Parathyroid adenoma (tissue), 2 donors: ENCODE measurements at regions not wholly inside any gene's neighbourhood (a gene's known extent, or its start where the extent isn't known, plus 50 kb on each side); places are given as distances from the start of the nearest gene placed in this dataset.

Source experiments
- H2AFZ ChIP-seq: fragments of 300-600 bp; sonication (generic); one replicate; pipeline ENCODE4 v1.7.0; 2017; ENCODE audit warnings: antibody characterized with exemption, mild to moderate bottlenecking
- H3K27ac ChIP-seq: fragments of 300-600 bp; sonication (generic); one replicate; pipeline ENCODE4 v1.7.0; 2017
- H3K27me3 ChIP-seq: fragments of 300-600 bp; sonication (generic); one replicate; pipeline ENCODE4 v1.7.0; 2017; ENCODE audit warnings: low read length; ENCODE audit not compliant: control insufficient read depth, insufficient read depth
- H3K36me3 ChIP-seq: fragments of 300-600 bp; sonication (generic); one replicate; pipeline ENCODE4 v1.7.0; 2017; ENCODE audit warnings: low read length; ENCODE audit not compliant: control insufficient read depth, insufficient read depth
- H3K4me1 ChIP-seq: fragments of 300-600 bp; sonication (generic); one replicate; pipeline ENCODE4 v1.7.0; 2017; ENCODE audit warnings: control low read depth
- H3K4me2 ChIP-seq: fragments of 300-600 bp; sonication (generic); one replicate; pipeline ENCODE4 v1.7.0; 2017; ENCODE audit warnings: low read length
- H3K4me3 ChIP-seq: fragments of 300-600 bp; sonication (generic); one replicate; pipeline ENCODE4 v1.7.0; 2017; ENCODE audit warnings: low read depth, low read length
- H3K79me2 ChIP-seq: fragments of 300-600 bp; sonication (generic); one replicate; pipeline ENCODE4 v1.7.0; 2017; ENCODE audit warnings: control low read depth
- H3K9ac ChIP-seq: fragments of 300-600 bp; sonication (generic); one replicate; pipeline ENCODE4 v1.7.0; 2017; ENCODE audit warnings: mild to moderate bottlenecking
- H3K9me3 ChIP-seq: fragments of 300-600 bp; sonication (generic); one replicate; pipeline ENCODE4 v1.7.0; 2017; ENCODE audit warnings: low read length; ENCODE audit not compliant: control insufficient read depth
- TF ChIP-seq, protein P1 (sequence below): fragments of 300-600 bp; sonication (generic); IDR thresholded peaks from one replicate; pipeline ENCODE4 v1.7.0; 2017; ENCODE audit warnings: antibody characterized with exemption, mild to moderate bottlenecking
- donor health status: primary hyperparathyroidism.

DNA sequence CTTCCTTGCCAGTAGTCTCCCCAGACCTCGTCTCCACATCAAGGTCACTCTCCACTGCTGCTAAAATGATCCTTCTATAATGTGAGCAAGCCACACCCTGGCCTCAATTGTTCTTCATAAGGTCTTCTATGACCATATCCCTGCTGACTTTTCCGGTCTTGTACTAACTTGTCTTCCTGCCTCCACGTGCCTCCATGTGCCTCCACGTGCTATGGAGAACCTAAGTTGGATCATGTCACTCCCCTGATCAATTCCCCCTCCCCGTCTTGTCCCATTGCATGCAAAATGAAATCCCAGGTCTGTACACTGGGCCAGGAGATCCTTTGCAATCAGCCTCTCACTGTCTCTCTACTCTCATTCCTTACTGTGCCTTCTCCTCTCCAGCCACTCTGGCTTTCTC lies 110.6 kb downstream of the TTC8 start:
- Histone ChIP-seq H3K27me3 (no peaks in the 10 kb centered on the region), H3K9me3 (no peaks in the 10 kb centered on the region), H3K4me1 (no peaks in the 10 kb centered on the region), H3K79me2 (no peaks in the 10 kb centered on the region), H3K9ac (no peak overlapping the region), H3K4me3 (no peak overlapping the region), H3K4me2 (no peak overlapping the region), H3K36me3 (no peaks in the 10 kb centered on the region), H3K27ac (no peak overlapping the region), H2AFZ (no peak overlapping the region)
- TF ChIP-seq, protein P1, sequence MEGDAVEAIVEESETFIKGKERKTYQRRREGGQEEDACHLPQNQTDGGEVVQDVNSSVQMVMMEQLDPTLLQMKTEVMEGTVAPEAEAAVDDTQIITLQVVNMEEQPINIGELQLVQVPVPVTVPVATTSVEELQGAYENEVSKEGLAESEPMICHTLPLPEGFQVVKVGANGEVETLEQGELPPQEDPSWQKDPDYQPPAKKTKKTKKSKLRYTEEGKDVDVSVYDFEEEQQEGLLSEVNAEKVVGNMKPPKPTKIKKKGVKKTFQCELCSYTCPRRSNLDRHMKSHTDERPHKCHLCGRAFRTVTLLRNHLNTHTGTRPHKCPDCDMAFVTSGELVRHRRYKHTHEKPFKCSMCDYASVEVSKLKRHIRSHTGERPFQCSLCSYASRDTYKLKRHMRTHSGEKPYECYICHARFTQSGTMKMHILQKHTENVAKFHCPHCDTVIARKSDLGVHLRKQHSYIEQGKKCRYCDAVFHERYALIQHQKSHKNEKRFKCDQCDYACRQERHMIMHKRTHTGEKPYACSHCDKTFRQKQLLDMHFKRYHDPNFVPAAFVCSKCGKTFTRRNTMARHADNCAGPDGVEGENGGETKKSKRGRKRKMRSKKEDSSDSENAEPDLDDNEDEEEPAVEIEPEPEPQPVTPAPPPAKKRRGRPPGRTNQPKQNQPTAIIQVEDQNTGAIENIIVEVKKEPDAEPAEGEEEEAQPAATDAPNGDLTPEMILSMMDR = no peak

DNA sequence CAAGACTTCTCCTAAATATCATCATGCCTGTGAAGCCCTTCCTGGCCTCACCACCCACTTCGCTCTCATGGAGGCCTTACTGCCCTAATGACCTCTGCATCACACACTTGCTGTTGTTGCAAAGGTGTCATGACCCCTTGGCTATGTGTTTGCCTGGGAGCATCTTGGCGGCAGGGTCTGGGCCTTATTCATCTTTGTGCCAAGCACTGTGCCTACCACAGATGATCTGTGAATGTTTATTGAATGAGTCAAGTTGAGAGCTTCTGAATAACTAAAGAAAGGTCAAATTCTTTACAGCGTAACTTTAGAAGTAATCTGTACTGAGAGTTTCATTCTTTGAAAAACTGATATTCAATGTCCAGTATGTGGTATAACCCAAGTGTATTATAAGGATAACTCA lies 113.3 kb downstream of the TTC8 start:
- TF ChIP-seq, protein P1 = no peak
- no peaks in the 10 kb centered on the region for H3K4me1 ChIP-seq
- H3K9ac ChIP-seq = no peak overlapping the region
- no peak overlapping the region for H2AFZ ChIP-seq
- H3K36me3 ChIP-seq = no peaks in the 10 kb centered on the region
- H3K4me3 ChIP-seq = no peak overlapping the region
- no peak overlapping the region for H3K4me2 ChIP-seq
- no peak overlapping the region for H3K27ac ChIP-seq
- H3K27me3 ChIP-seq = no peaks in the 10 kb centered on the region
- no peaks in the 10 kb centered on the region for H3K79me2 ChIP-seq
- H3K9me3 ChIP-seq = no peaks in the 10 kb centered on the region

DNA sequence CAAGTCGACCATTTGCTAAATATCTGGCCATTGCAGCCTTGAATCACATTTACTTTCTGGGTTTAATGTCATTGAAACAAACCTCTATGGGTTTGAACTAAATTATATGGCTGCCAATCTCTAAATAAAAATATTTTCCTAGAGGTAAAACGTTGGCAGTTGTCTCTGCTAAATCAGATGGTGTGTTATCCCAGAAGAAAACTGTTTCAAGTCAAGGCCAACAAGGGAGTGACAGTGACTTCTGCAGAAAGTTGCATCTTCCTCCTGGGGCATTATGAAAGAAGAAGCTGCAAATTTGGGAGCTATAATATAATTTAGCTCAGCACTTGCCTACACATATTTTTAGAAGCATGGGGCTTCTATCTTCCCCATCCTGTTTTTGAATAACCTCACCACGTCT lies 116.2 kb downstream of the TTC8 start:
- TF ChIP-seq, protein P1 = no peak
- H3K4me3 ChIP-seq = no peak overlapping the region
- no peak overlapping the region for H3K9ac ChIP-seq
- no peaks in the 10 kb centered on the region for H3K27me3 ChIP-seq
- no peaks in the 10 kb centered on the region for H3K79me2 ChIP-seq
- H3K4me2 ChIP-seq = no peak overlapping the region
- H3K4me1 ChIP-seq = no peaks in the 10 kb centered on the region
- H2AFZ ChIP-seq = no peak overlapping the region
- no peaks in the 10 kb centered on the region for H3K36me3 ChIP-seq
- H3K27ac ChIP-seq = no peak overlapping the region
- no peaks in the 10 kb centered on the region for H3K9me3 ChIP-seq

DNA sequence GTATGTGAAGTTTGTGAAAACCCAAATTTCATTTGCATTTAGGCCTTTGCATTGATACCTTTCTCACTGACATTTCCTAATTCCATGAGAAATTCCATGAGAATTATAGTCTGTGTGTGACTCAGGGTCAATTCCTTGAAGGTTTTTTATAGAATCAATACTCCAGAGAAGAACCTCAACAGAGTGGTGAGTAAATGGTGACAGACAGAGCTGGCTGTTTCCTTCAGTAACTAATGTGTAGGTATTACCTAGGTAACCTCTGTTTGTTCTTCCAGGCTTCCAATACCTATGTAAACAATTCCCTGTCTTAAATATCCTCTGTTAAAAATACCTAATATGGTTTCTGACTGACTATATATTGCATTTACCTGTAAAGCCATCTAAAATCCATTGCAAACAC lies 117.0 kb downstream of the TTC8 start:
- Histone ChIP-seq H2AFZ (no peak overlapping the region), H3K79me2 (no peaks in the 10 kb centered on the region), H3K9me3 (no peaks in the 10 kb centered on the region), H3K36me3 (no peaks in the 10 kb centered on the region), H3K27me3 (no peaks in the 10 kb centered on the region), H3K4me1 (no peaks in the 10 kb centered on the region), H3K27ac (no peak overlapping the region), H3K4me3 (no peak overlapping the region), H3K4me2 (no peak overlapping the region), H3K9ac (no peak overlapping the region)
- TF ChIP-seq, protein P1 = no peak

DNA sequence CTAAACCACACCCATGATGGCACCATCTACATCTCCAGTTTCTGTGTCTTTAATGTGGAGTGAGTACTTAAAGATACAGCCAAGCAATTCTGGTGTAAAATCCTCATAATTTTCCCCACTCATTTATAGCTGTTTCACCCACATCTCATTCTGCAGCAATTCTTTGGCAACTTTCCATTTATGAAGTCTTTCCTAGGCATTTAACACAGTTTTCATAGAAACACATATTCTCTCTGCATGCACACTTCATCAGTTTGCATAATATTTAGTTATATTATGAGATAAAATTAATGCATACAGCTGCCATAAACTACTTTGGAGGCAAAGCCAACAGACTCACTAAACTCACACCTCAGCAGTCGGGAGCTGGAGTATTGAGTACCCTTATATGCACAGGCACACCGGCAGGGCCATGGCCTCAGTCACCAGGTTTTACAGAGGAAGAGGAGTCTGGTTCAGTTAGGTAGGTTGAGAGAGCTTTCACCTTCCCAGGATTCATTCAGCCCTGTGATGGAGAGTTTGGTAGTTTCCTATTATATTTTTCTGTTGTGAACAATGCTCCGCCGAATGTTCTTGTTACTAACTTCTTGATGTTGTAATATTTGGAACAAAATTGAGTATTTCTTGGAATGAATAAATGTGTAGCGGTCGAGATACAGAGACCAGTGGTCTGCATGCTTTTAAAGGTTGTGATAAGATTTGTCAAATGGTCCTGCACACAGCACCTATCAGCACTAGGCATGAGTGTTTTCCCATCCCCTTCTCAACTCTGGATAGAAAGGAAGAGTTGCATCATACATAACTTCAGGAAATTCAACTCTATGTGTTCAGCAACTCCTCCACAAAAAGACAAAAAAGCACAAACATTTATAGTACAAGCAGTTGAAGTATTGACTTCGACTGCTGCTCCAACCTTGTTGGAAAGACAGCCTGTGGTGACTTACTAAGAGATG lies 123.5 kb downstream of the TTC8 start:
- no peaks in the 10 kb centered on the region for H3K27me3 ChIP-seq
- TF ChIP-seq, protein P1 = no peak
- no peaks in the 10 kb centered on the region for H3K9me3 ChIP-seq
- H3K79me2 ChIP-seq = no peaks in the 10 kb centered on the region
- H2AFZ ChIP-seq = no peak overlapping the region
- H3K4me2 ChIP-seq = no peak overlapping the region
- H3K27ac ChIP-seq = no peak overlapping the region
- H3K4me3 ChIP-seq = no peak overlapping the region
- H3K9ac ChIP-seq = no peak overlapping the region
- no peaks in the 10 kb centered on the region for H3K4me1 ChIP-seq
- no peaks in the 10 kb centered on the region for H3K36me3 ChIP-seq
